SK-N-SH (cell line): ENCODE measurements at regions not wholly inside any gene's neighbourhood (a gene's known extent, or its start where the extent isn't known, plus 50 kb on each side); places are given as distances from the start of the nearest gene placed in this dataset.

ENCODE experiments used
- CTCF ChIA-PET: fragments of 300-600, 350-600 bp; formaldehyde crosslinking; extraction: SDS; loops from one replicate; lab custom pipeline; 2021; lab: Yijun Ruan, JAX
- POLR2A ChIA-PET: fragments of 350-600 bp; sonication (Branson Sonifier 250); formaldehyde crosslinking; extraction: SDS; loops from one replicate; lab custom pipeline; 2020; ENCODE audit warnings: antibody characterized with exemption, inconsistent platforms; lab: Yijun Ruan, JAX
- DNase-seq: peaks from one replicate; pipeline ENCODE4 v3.0.0; 2012
- H2AFZ ChIP-seq: fragments of 200-600 bp; sonication (generic); 2 replicates; pipeline ENCODE4 v1.8.1; 2016; ENCODE audit warnings: antibody characterized with exemption, mild to moderate bottlenecking, low read depth
- H3F3A ChIP-seq: fragments of 200-600 bp; sonication (generic); replicated peaks from 2 replicates; pipeline ENCODE3; 2016; ENCODE audit warnings: antibody characterized with exemption, mild to moderate bottlenecking; ENCODE audit not compliant: insufficient read depth
- H3K27ac ChIP-seq, 2 experiments: fragments of 200-500 bp in 1 of 2; fragments of 200-600 bp in 1 of 2; sonication (Bioruptor generic) in 1 of 2; sonication (generic), shearing (Covaris generic) in 1 of 2; 2 replicates each; pipeline versions ENCODE4 v1.5.1 to v1.6.1; 2014 to 2016; ENCODE audit warnings: low read depth in 2 of 2, inconsistent platforms in 1 of 2, low read length in 1 of 2, mild to moderate bottlenecking in 1 of 2, mixed read lengths in 1 of 2
- H3K27me3 ChIP-seq: fragments of 200-600 bp; sonication (generic), shearing (Covaris generic); 2 replicates; pipeline ENCODE4 v1.6.1; 2016; ENCODE audit warnings: mixed run types; ENCODE audit not compliant: insufficient read depth
- H3K36me3 ChIP-seq, 2 experiments: fragments of 200-500 bp in 1 of 2; fragments of 200-600 bp in 1 of 2; sonication (Bioruptor generic) in 1 of 2; sonication (generic) in 1 of 2; replicated peaks in 1 of 2; 2 replicates each; pipeline versions ENCODE3 to v1.5.1; 2014 to 2016; ENCODE audit warnings: low read length in 1 of 2, mild to moderate bottlenecking in 1 of 2; ENCODE audit not compliant: insufficient read depth in 2 of 2, control insufficient read depth in 1 of 2
- H3K4me1 ChIP-seq, 2 experiments: fragments of 200-500 bp in 1 of 2; fragments of 200-600 bp in 1 of 2; sonication (Bioruptor generic) in 1 of 2; sonication (generic), shearing (Covaris generic) in 1 of 2; 2 replicates each; pipeline versions ENCODE4 v1.5.1 to v1.6.1; 2014 to 2016; ENCODE audit warnings: low read depth in 1 of 2, low read length in 1 of 2, mixed run types in 1 of 2; ENCODE audit not compliant: insufficient read depth in 2 of 2, control insufficient read depth in 1 of 2
- H3K4me2 ChIP-seq: fragments of 200-600 bp; sonication (generic), shearing (Covaris generic); 2 replicates; pipeline ENCODE4 v1.6.1; 2017; ENCODE audit warnings: mixed run types
- H3K4me3 ChIP-seq, 2 experiments: fragments of 200-500 bp in 1 of 2; fragments of 200-600 bp in 1 of 2; sonication (Bioruptor generic) in 1 of 2; sonication (generic), shearing (Covaris generic) in 1 of 2; 2 replicates each; pipeline versions ENCODE4 v1.5.1 to v1.8.1; 2014 to 2016; ENCODE audit warnings: low read depth in 2 of 2, inconsistent platforms in 1 of 2, low read length in 1 of 2, mild to moderate bottlenecking in 1 of 2, mixed read lengths in 1 of 2, moderate library complexity in 1 of 2
- H3K79me2 ChIP-seq: fragments of 200-600 bp; sonication (generic); 2 replicates; pipeline ENCODE4 v1.8.1; 2017; ENCODE audit warnings: mild to moderate bottlenecking; ENCODE audit not compliant: insufficient read depth
- H3K9ac ChIP-seq: fragments of 200-600 bp; sonication (generic); 2 replicates; pipeline ENCODE4 v1.6.1; 2017; ENCODE audit warnings: mixed run types
- H3K9me2 ChIP-seq: fragments of 200-600 bp; sonication (generic); 2 replicates; pipeline ENCODE4 v1.6.1; 2017; ENCODE audit warnings: mixed run types
- H3K9me3 ChIP-seq: fragments of 200-600 bp; sonication (generic); 2 replicates; pipeline ENCODE4 v1.6.1; 2017; ENCODE audit warnings: mixed run types, mild to moderate bottlenecking, moderate library complexity
- H4K20me1 ChIP-seq: fragments of 200-600 bp; sonication (generic); 2 replicates; pipeline ENCODE4 v1.6.1; 2017; ENCODE audit warnings: mild to moderate bottlenecking, mixed run types; ENCODE audit not compliant: insufficient read depth
- CHD2 ChIP-seq: fragments of 150-350 bp; IDR thresholded peaks from 2 replicates; pipeline ENCODE4 v1.6.1; 2018; ENCODE audit warnings: low read length; ENCODE audit not compliant: partially characterized antibody
- ELF1 ChIP-seq: IDR thresholded peaks from 2 replicates; pipeline ENCODE4 v1.4.0; 2012
- FOXJ3 ChIP-seq: sonication (generic); formaldehyde crosslinking; IDR thresholded peaks from 2 replicates; pipeline ENCODE4 v1.5.1; 2020; ENCODE audit warnings: mild to moderate bottlenecking, missing genetic modification reagents
- FOXM1 ChIP-seq: IDR thresholded peaks from 2 replicates; pipeline ENCODE4 v1.4.0; 2012; ENCODE audit warnings: low read depth, mild to moderate bottlenecking
- MEF2A ChIP-seq: IDR thresholded peaks from 2 replicates; pipeline ENCODE4 v1.4.0; 2012; ENCODE audit warnings: low read depth, borderline replicate concordance
- MXI1 ChIP-seq: IDR thresholded peaks from 2 replicates; pipeline ENCODE4 v1.6.1; 2012; ENCODE audit warnings: mild to moderate bottlenecking, low read depth, low read length, improper control_type of control experiment
- NFIC ChIP-seq: IDR thresholded peaks from 2 replicates; pipeline ENCODE4 v1.4.0; 2012; ENCODE audit warnings: borderline replicate concordance
- NRF1 ChIP-seq: IDR thresholded peaks from 2 replicates; pipeline ENCODE4 v1.6.1; 2012; ENCODE audit warnings: low read depth, mild to moderate bottlenecking, low read length
- RAD21 ChIP-seq: IDR thresholded peaks from 2 replicates; pipeline ENCODE4 v1.6.1; 2012; ENCODE audit warnings: mild to moderate bottlenecking, low read length
- SIN3A ChIP-seq: IDR thresholded peaks from 2 replicates; pipeline ENCODE4 v1.6.1; 2012; ENCODE audit warnings: low read depth, mild to moderate bottlenecking, low read length, moderate library complexity, borderline replicate concordance
- SMC3 ChIP-seq: IDR thresholded peaks from 2 replicates; pipeline ENCODE4 v1.6.1; 2012; ENCODE audit warnings: low read depth, low read length, improper control_type of control experiment
- WGBS: methylation state at CpG from one replicate; pipeline ENCODE4 v1.1.6; 2017; ENCODE audit warnings: low lambda C conversion rate; 5-methylcytosine and 5-hydroxymethylcytosine counted together
- TF ChIP-seq, protein P1 (sequence below): fragments of 200-600 bp; sonication (generic); IDR thresholded peaks from 2 replicates; pipeline ENCODE4 v1.6.1; 2017; ENCODE audit warnings: antibody characterized with exemption, mild to moderate bottlenecking, moderate library complexity
- TF ChIP-seq, protein P2 (sequence below): IDR thresholded peaks from 2 replicates; pipeline ENCODE4 v1.4.0; 2012; ENCODE audit warnings: low read depth, borderline replicate concordance
- TF ChIP-seq, protein P3 (sequence below): fragments of 150-350 bp; IDR thresholded peaks from 2 replicates; pipeline ENCODE4 v1.6.1; 2017; ENCODE audit warnings: antibody characterized with exemption, low read length, low read depth, borderline replicate concordance
- TF ChIP-seq, protein P4 (sequence below): IDR thresholded peaks from 2 replicates; pipeline ENCODE4; 2012

DNA sequence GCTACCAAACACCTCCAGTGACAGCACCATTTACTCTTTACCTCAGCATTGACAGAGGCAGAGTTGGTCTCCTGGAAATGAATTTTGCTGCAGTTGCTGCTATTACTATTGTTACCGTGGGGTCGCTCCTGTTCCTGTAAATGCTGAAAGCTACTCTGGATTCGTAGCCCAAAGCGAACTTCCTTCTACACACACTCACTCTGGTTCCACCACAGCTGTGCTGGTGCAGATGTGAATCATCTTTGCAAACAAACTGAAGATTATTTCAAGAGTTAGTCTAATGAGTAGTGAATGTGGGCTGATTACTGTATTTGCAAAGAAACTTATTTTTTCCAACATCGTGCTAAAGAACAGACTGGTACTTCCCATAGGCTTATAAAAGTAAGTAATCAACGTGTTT is 304.0 kb downstream of the LPIN1 start (continued):
- no peak for TF ChIP-seq NRF1
- TF ChIP-seq, all 33 proteins: peak for 0

DNA sequence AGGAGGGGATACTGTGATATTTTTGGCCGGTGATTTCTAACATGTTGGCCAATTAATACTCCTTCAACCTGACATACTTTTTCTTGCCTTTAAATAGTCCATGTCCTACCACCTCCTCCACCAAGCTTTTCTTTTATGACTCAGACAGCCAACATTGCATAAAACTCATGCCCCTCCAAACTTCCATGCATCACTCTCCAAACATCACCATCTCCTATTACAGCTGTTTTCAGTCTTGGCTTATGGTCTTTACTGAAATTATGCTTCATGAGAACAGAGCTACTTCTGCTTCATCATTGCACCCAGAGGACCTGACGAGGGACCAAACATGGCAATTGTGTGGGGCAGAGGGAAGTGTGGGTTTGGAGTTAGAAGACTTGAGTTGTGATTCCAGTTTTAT is 305.4 kb downstream of the LPIN1 start:
- ChIA-PET POLR2A (no interaction called here), CTCF (no interaction called here)
- no peak overlapping the region for H3K9ac ChIP-seq
- TF ChIP-seq, protein P1, sequence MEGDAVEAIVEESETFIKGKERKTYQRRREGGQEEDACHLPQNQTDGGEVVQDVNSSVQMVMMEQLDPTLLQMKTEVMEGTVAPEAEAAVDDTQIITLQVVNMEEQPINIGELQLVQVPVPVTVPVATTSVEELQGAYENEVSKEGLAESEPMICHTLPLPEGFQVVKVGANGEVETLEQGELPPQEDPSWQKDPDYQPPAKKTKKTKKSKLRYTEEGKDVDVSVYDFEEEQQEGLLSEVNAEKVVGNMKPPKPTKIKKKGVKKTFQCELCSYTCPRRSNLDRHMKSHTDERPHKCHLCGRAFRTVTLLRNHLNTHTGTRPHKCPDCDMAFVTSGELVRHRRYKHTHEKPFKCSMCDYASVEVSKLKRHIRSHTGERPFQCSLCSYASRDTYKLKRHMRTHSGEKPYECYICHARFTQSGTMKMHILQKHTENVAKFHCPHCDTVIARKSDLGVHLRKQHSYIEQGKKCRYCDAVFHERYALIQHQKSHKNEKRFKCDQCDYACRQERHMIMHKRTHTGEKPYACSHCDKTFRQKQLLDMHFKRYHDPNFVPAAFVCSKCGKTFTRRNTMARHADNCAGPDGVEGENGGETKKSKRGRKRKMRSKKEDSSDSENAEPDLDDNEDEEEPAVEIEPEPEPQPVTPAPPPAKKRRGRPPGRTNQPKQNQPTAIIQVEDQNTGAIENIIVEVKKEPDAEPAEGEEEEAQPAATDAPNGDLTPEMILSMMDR = no peak
- TF ChIP-seq FOXM1 (no peak), SMC3 (no peak)
- H3K36me3 ChIP-seq = no peaks in the 10 kb centered on the region
- H3K79me2 ChIP-seq = no peaks in the 10 kb centered on the region
- H4K20me1 ChIP-seq = no peaks in the 10 kb centered on the region
- H3K9me3 ChIP-seq = no peaks in the 10 kb centered on the region
- no peaks in the 10 kb centered on the region for H3K4me1 ChIP-seq
- H2AFZ ChIP-seq = no peak overlapping the region
- no peak overlapping the region for H3K27ac ChIP-seq
- WGBS = 63% methylated on average over 2 of the region's 2 CpGs
- H3K27me3 ChIP-seq = no peaks in the 10 kb centered on the region
- no peak overlapping the region for H3K4me2 ChIP-seq
- DNase-seq = no peak
- no peaks in the 10 kb centered on the region for H3F3A ChIP-seq
- H3K4me3 ChIP-seq = no peak overlapping the region
- no peaks in the 10 kb centered on the region for H3K9me2 ChIP-seq

DNA sequence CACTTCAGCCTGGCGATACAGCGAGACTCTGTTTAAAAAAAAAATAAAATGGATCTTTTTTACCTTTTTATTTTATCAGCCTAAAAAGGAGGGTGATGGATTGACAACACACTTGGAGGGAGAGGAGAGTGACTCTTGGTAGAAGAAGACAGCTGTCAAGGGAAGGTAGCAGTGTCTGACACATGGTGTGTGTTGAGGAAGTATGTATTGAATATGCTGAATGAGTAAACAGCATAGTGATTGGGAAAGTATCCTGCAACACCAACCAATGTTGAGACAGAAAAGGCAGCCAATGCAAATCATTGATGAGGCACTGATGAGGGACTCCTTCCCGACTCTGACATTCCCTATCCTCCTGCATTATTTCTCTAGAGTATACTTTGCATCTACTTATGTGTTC is 306.4 kb downstream of the LPIN1 start:
- CTCF ChIA-PET = no interaction called here

DNA sequence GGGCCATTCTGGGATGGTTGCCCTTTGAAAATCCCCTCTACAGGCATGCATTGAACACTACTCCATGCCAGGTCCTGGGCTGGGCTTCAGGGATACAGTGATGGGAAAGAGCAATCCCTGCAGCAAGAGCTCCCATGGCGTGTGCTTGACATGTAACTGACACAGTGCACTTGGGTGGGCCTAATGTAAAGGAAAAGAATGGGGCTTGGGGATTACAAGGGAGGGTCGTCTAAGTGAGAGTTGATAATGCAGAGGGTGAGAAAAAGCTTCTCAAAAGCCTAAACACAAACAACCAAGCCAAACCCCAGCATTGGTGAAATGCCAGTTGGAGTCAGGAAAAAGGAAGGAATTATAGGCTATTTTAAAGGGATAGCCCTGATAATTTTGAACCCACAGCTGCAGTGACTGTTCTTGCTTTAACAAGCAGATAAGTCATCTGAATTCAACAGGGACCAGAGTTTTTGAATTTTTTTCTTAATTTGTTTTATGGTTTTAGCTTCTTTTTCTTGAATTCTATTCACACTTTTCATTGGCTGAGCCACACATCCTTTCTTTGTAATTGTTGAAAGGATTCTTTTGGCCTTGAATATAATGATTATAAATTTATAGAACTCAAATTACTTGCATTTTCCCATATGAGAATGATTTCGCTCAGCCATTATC is 308.7 kb downstream of the LPIN1 start:
- DNase-seq = no peak

More for the DNA sequence above, 306.4 kb downstream of the LPIN1 start:
- Histone ChIP-seq H3F3A (no peaks in the 10 kb centered on the region), H3K4me1 (no peaks in the 10 kb centered on the region), H3K27ac (no peak overlapping the region), H3K27me3 (no peaks in the 10 kb centered on the region), H3K79me2 (no peaks in the 10 kb centered on the region), H3K4me3 (no peak overlapping the region), H3K36me3 (no peaks in the 10 kb centered on the region), H3K9me2 (no peaks in the 10 kb centered on the region), H3K9ac (no peak overlapping the region), H4K20me1 (no peaks in the 10 kb centered on the region), H2AFZ (no peak overlapping the region), H3K9me3 (no peaks in the 10 kb centered on the region), H3K4me2 (no peak overlapping the region)
- POLR2A ChIA-PET = no interaction called here
- 78% methylated on average over 3 of the region's 3 CpGs for WGBS
- no peak for DNase-seq
- TF ChIP-seq FOXJ3 (CRISPR knock-in tag) = no peak

More for the DNA sequence above, 308.7 kb downstream of the LPIN1 start:
- TF ChIP-seq ELF1 (no peak), FOXM1 (no peak), MXI1 (no peak), RAD21 (no peak), MEF2A (no peak), NFIC (no peak), SIN3A (no peak), CHD2 (no peak)
- TF ChIP-seq, protein P2, sequence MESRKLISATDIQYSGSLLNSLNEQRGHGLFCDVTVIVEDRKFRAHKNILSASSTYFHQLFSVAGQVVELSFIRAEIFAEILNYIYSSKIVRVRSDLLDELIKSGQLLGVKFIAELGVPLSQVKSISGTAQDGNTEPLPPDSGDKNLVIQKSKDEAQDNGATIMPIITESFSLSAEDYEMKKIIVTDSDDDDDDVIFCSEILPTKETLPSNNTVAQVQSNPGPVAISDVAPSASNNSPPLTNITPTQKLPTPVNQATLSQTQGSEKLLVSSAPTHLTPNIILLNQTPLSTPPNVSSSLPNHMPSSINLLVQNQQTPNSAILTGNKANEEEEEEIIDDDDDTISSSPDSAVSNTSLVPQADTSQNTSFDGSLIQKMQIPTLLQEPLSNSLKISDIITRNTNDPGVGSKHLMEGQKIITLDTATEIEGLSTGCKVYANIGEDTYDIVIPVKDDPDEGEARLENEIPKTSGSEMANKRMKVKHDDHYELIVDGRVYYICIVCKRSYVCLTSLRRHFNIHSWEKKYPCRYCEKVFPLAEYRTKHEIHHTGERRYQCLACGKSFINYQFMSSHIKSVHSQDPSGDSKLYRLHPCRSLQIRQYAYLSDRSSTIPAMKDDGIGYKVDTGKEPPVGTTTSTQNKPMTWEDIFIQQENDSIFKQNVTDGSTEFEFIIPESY = no peak
- TF ChIP-seq, protein P3, sequence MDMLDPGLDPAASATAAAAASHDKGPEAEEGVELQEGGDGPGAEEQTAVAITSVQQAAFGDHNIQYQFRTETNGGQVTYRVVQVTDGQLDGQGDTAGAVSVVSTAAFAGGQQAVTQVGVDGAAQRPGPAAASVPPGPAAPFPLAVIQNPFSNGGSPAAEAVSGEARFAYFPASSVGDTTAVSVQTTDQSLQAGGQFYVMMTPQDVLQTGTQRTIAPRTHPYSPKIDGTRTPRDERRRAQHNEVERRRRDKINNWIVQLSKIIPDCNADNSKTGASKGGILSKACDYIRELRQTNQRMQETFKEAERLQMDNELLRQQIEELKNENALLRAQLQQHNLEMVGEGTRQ = no peak
- TF ChIP-seq, protein P4, sequence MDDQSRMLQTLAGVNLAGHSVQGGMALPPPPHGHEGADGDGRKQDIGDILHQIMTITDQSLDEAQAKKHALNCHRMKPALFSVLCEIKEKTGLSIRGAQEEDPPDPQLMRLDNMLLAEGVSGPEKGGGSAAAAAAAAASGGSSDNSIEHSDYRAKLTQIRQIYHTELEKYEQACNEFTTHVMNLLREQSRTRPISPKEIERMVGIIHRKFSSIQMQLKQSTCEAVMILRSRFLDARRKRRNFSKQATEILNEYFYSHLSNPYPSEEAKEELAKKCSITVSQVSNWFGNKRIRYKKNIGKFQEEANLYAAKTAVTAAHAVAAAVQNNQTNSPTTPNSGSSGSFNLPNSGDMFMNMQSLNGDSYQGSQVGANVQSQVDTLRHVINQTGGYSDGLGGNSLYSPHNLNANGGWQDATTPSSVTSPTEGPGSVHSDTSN = no peak
- Histone ChIP-seq H3K27ac (no peak overlapping the region), H3K4me3 (no peak overlapping the region), H3K36me3 (no peaks in the 10 kb centered on the region), H3F3A (no peaks in the 10 kb centered on the region), H3K4me2 (no peak overlapping the region), H3K9me2 (no peaks in the 10 kb centered on the region), H3K9me3 (no peaks in the 10 kb centered on the region), H3K9ac (no peak overlapping the region), H2AFZ (no peak overlapping the region), H4K20me1 (no peaks in the 10 kb centered on the region), H3K79me2 (no peaks in the 10 kb centered on the region), H3K27me3 (no peaks in the 10 kb centered on the region), H3K4me1 (peaks cover 0 to 8% of the 10 kb centered on the region in 2 experiments; a peak in 3 of 4 replicates)
- CTCF ChIA-PET = interaction anchor here (0.9 to 1.6 kb wide), 3 partner anchors 15 to 34 kb away, joined by 3 to 5 read pairs (median 3); no protein-coding TSS in a partner anchor
- POLR2A ChIA-PET = no interaction called here
- WGBS = 65% methylated on average over 3 of the region's 3 CpGs
